Fibroblast of lung (primary cell): ENCODE measurements at regions not wholly inside any gene's neighbourhood (a gene's known extent, or its start where the extent isn't known, plus 50 kb on each side); places are given as distances from the start of the nearest gene placed in this dataset.

Source experiments
- EZH2 ChIP-seq: IDR thresholded peaks from 2 replicates; pipeline ENCODE4 v1.5.1; 2012; ENCODE audit warnings: low read length, control low read depth, mild to moderate bottlenecking; ENCODE audit errors: missing control alignments
- TF ChIP-seq, protein P1 (sequence below), 2 donors: IDR thresholded peaks in 1 of 2; conservative IDR thresholded peaks in 1 of 2; 1 replicate in 1 of 2; 2 replicates in 1 of 2; pipeline ENCODE4 v1.5.1; 2011 to 2012; ENCODE audit warnings: low read length in 2 of 2, control low read depth in 1 of 2, inconsistent platforms in 1 of 2, low read depth in 1 of 2, mild to moderate bottlenecking in 1 of 2

DNA sequence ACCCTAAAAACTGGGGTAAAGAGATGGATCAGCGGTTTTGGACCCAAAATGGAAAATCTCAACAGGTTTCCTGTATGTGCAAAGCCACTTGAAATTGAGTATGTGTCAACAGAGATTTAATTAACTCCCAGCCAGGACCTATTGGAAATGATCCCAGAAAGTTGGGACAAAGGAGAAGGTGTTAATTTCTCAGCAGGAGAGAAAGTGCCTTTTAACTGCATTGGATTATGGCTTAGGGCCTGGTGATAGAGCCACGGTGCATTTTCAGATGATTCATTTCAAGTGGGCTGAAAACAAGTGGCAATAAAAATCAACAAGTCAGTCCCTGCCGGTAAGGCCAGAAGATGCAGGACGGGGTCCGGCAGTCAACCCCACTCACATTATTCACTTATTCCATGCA is 80.2 kb upstream of the BCL11A start:
- TF ChIP-seq EZH2 = no peak
- TF ChIP-seq, protein P1, sequence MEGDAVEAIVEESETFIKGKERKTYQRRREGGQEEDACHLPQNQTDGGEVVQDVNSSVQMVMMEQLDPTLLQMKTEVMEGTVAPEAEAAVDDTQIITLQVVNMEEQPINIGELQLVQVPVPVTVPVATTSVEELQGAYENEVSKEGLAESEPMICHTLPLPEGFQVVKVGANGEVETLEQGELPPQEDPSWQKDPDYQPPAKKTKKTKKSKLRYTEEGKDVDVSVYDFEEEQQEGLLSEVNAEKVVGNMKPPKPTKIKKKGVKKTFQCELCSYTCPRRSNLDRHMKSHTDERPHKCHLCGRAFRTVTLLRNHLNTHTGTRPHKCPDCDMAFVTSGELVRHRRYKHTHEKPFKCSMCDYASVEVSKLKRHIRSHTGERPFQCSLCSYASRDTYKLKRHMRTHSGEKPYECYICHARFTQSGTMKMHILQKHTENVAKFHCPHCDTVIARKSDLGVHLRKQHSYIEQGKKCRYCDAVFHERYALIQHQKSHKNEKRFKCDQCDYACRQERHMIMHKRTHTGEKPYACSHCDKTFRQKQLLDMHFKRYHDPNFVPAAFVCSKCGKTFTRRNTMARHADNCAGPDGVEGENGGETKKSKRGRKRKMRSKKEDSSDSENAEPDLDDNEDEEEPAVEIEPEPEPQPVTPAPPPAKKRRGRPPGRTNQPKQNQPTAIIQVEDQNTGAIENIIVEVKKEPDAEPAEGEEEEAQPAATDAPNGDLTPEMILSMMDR (conservative IDR thresholded peaks at IDR 0.05 in 1 of 2, IDR thresholded peaks at IDR 0.05 in 1 of 2; ENCODE audit: low read depth in 1 of 2, low read length in 2 of 2) = no peak
